Psoas muscle (tissue), 7 donors: ENCODE measurements at regions not wholly inside any gene's neighbourhood (a gene's known extent, or its start where the extent isn't known, plus 50 kb on each side); places are given as distances from the start of the nearest gene placed in this dataset.

Experiments used
- ATAC-seq, 4 donors: fragments of 200-7000 bp; cut with Tn5 transposase; one replicate each; pipeline ENCODE4 v1.9.1; 2020; ENCODE audit warnings: moderate library complexity in 3 of 4, mild to moderate bottlenecking in 2 of 4
- DNase-seq, 2 donors: peaks; one replicate each; pipeline ENCODE4 v3.0.0-alpha.2; 2020
- H3K27ac ChIP-seq: fragments of 200-600 bp; one replicate; pipeline ENCODE4 v1.8.0; 2022
- H3K27me3 ChIP-seq, 3 donors: fragments of 200-600 bp in 1 of 3; one replicate each; pipeline versions ENCODE4 v1.6.1 to v1.8.0; 2013 to 2022; ENCODE audit warnings: low read length in 2 of 3, mild to moderate bottlenecking in 2 of 3, moderate library complexity in 1 of 3; ENCODE audit not compliant: insufficient read depth in 3 of 3
- H3K36me3 ChIP-seq, 2 donors: fragments of 200-600 bp in 1 of 2; one replicate each; pipeline versions ENCODE4 v1.6.1 to v1.8.0; 2013 to 2022; ENCODE audit warnings: low read depth in 1 of 2, mild to moderate bottlenecking in 1 of 2, moderate library complexity in 1 of 2; ENCODE audit not compliant: insufficient read depth in 1 of 2
- H3K4me1 ChIP-seq: fragments of 200-600 bp; one replicate; pipeline ENCODE4 v1.8.0; 2022
- H3K4me3 ChIP-seq: fragments of 200-600 bp; one replicate; pipeline ENCODE4 v1.8.0; 2022; ENCODE audit warnings: mild to moderate bottlenecking
- H3K9me3 ChIP-seq: fragments of 200-600 bp; one replicate; pipeline ENCODE4 v1.8.0; 2022
- WGBS, 3 donors: extraction: QIAGEN DNeasy Blood & Tissue Kit; methylation state at CpG; one replicate each; pipeline versions ENCODE4 v1.1.6 to v1.1.7; 2013; 5-methylcytosine and 5-hydroxymethylcytosine counted together
- intact Hi-C, 2 donors: fragments of 100-400 bp; cut with DNase I; formaldehyde crosslinking; loops; one replicate each; pipeline versions ENCODE4 v1.11.0 to v1.14.2; 2022
- TF ChIP-seq, protein P1 (sequence below): fragments of 200-600 bp; IDR thresholded peaks from one replicate; pipeline ENCODE4 v1.8.0; 2022; ENCODE audit warnings: antibody characterized with exemption
- donor health status: healthy with polysubstance abuse.
- donor health status: DM: no; HTN: no; CAD: no; lungs with moderate emphysema.
- donor health status: Bipolar disorder and iron deficiency.
- donor health status: healthy.
- donor health status: DM: yes; HTN: yes; CAD: no.
- donor health status: DM: no; HTN: no; CAD: no.
- donor health status: DM: yes; HTN: yes; CAD: no.

DNA sequence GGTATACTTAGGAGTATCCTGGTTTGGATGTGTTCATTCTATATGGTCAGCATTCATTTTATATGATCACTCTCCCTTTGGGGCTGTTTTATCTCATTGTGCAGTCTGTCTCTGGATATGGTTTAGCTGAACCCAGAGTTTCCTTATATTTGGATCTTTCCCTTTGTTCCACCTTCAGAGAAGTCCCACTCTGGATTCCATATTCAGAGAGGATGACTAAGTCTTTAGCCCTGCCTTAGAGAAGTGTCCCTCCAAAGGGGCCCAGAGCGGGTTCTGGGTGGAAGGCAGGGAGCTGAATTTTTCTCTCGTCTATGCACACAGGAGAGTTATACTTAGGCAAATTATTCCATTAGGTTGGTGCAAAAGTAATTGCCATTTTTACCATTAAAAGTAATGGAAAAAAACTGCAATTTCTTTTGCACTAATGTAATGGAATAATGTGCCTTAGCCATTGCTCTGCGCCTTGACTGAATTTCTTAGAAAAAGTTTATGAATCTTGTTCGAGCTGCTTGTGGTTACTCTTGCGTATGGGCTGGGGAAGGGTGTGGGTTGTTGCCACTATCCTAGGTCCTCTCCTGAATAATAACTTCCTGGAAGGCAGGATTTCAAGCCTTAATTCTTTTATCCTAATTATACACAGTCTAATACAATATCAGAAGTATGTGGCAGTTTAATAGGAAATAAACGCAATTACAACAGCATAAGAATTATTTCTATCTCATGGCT lies 74.2 kb upstream of the MTPN start:
- TF ChIP-seq, protein P1, sequence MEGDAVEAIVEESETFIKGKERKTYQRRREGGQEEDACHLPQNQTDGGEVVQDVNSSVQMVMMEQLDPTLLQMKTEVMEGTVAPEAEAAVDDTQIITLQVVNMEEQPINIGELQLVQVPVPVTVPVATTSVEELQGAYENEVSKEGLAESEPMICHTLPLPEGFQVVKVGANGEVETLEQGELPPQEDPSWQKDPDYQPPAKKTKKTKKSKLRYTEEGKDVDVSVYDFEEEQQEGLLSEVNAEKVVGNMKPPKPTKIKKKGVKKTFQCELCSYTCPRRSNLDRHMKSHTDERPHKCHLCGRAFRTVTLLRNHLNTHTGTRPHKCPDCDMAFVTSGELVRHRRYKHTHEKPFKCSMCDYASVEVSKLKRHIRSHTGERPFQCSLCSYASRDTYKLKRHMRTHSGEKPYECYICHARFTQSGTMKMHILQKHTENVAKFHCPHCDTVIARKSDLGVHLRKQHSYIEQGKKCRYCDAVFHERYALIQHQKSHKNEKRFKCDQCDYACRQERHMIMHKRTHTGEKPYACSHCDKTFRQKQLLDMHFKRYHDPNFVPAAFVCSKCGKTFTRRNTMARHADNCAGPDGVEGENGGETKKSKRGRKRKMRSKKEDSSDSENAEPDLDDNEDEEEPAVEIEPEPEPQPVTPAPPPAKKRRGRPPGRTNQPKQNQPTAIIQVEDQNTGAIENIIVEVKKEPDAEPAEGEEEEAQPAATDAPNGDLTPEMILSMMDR = no peak
- ATAC-seq = no peak
- 82 to 84% (median 82%) methylated on average over 6 of the region's 6 CpGs for WGBS, 3 donors
- DNase-seq = no peak
- Histone ChIP-seq H3K27ac (no peak overlapping the region), H3K4me3 (no peak overlapping the region), H3K36me3 (no peaks in the 10 kb centered on the region), H3K4me1 (no peaks in the 10 kb centered on the region), H3K27me3 (no peaks in the 10 kb centered on the region), H3K9me3 (no peaks in the 10 kb centered on the region)
- intact Hi-C loops = no loop called here

DNA sequence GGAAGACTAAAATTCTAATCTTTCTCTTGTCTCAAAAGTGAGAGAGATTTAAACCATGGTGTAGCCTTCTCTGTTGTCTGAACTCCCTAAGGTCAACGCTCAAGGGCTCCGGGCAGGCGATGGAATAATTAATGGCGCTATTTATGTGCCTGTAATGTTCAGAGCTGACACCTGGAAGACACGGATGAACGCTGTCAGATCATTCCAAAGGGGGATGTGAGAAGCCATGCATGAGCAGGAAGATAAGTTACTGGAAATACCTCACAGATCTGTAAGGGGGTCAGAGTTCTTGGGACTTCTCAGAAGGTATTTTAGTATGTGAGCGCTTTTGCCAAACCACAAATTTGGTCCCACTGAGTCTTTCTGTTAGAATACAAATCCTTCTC lies 73.3 kb upstream of the MTPN start:
- intact Hi-C loops = no loop called here
- no peak overlapping the region for H3K4me3 ChIP-seq
- no peaks in the 10 kb centered on the region for H3K36me3 ChIP-seq
- H3K27ac ChIP-seq = no peak overlapping the region
- H3K9me3 ChIP-seq = no peaks in the 10 kb centered on the region
- DNase-seq (no peak), ATAC-seq (no peak)
- H3K4me1 ChIP-seq = no peaks in the 10 kb centered on the region
- TF ChIP-seq, protein P1 = no peak
- no peaks in the 10 kb centered on the region for H3K27me3 ChIP-seq
- 42 to 47% (median 43%) methylated on average over 7 of the region's 7 CpGs for WGBS, 3 donors

DNA sequence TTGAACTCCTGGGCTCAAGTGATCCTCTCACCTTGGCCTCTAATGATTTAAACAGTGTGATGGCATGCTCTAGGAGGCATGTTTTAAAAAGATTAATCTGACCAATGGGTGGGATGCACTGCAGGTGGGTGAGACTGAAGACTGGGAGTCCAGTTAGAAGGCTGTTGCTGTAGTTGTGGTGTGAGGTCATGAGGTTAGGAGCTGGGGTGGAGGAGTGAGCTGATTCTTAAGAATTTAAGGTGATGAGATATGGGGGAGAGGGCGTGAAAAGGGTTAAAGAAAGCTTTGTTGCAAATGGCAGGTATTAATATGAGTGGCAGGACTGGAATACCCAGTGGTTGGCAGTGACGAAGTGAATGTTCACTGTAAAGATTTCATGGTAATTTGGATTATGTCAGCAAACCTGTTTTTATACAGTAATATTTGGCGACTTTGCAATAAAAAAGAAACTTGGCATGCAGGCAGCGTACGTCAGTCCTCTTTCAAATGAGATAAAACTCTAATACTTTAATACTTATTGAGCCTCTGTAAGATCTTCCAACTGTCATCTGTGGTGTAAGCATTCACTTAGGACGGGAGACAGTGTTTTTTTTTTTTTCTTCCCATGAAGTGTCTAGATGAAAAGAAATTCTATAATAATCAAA lies 72.8 kb upstream of the MTPN start:
- Histone ChIP-seq H3K4me1 (no peaks in the 10 kb centered on the region), H3K27ac (no peak overlapping the region), H3K36me3 (no peaks in the 10 kb centered on the region), H3K27me3 (no peaks in the 10 kb centered on the region), H3K4me3 (no peak overlapping the region), H3K9me3 (no peaks in the 10 kb centered on the region)
- 35 to 58% (median 41%) methylated on average over 6 of the region's 6 CpGs for WGBS, 3 donors
- TF ChIP-seq, protein P1 = no peak
- DNase-seq = no peak
- intact Hi-C loops = no loop called here
- no peak for ATAC-seq

DNA sequence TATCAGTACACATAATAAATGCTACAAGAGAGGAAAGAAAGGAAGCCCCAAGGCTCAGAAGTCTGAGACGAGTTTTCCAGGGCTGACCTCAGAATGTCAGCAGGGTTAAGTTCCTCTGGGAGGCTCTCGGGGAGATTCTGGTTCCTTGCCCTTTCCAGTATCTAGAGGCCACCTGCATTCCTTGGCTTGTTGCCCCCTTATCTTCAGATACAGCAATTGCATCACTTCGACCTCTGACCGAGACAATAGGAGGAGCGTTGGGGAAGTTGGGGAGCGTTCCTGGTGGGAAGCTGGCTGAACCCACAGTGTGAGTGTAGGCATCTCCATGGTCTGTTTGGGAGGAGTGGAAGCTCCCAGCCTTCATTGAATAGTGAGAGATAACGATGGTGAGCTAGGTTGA lies 72.0 kb upstream of the MTPN start:
- 58 to 73% (median 68%) methylated on average over 7 of the region's 7 CpGs for WGBS, 3 donors
- TF ChIP-seq, protein P1 = no peak

More for the DNA sequence above, 72.0 kb upstream of the MTPN start:
- no peak overlapping the region for H3K4me3 ChIP-seq
- ATAC-seq = no peak
- no peak for DNase-seq
- no peaks in the 10 kb centered on the region for H3K4me1 ChIP-seq
- no peaks in the 10 kb centered on the region for H3K27me3 ChIP-seq
- no peaks in the 10 kb centered on the region for H3K36me3 ChIP-seq
- no peak overlapping the region for H3K27ac ChIP-seq
- intact Hi-C loops = no loop called here
- H3K9me3 ChIP-seq = no peaks in the 10 kb centered on the region
